ENCODE measurements at regions not wholly inside any gene's neighbourhood (a gene's known extent, or its start where the extent isn't known, plus 50 kb on each side); places are given as distances from the start of the nearest gene placed in this dataset.

GRCh38 chr11:119521551-119521950, 98.6 kb upstream of the THY1 start:
- DNase-seq (ENCODE audit: low read depth, low spot score) = no peak

GRCh38 chr11:119520966-119521365, 98.0 kb upstream of the THY1 start:
- no peak for DNase-seq (ENCODE audit: low read depth, low spot score)

- DNase-seq (ENCODE audit: low read depth, low spot score) = no peak
These were observed 97.4 kb upstream of the THY1 start for GRCh38 chr11:119520400-119520799.

- DNase-seq (ENCODE audit: low read depth, low spot score) = no peak
These were observed 96.8 kb upstream of the THY1 start for GRCh38 chr11:119519796-119520195.

- peak; percentile 82 for DNase-seq (ENCODE audit: low read depth, low spot score)
These were observed 96.1 kb upstream of the THY1 start for GRCh38 chr11:119518746-119519730.

- DNase-seq (ENCODE audit: low read depth, low spot score) = peak; percentile 57
These were observed 92.9 kb upstream of the THY1 start for GRCh38 chr11:119515771-119516400.

- no peak for DNase-seq (ENCODE audit: low read depth, low spot score)
These were observed 90.8 kb upstream of the THY1 start for GRCh38 chr11:119513806-119514170.

GRCh38 chr11:119513131-119513805, 90.3 kb upstream of the THY1 start:
- DNase-seq (ENCODE audit: low read depth, low spot score) = no peak

GRCh38 chr11:119512369-119512768, 89.4 kb upstream of the THY1 start:
- DNase-seq (ENCODE audit: low read depth, low spot score) = no peak

GRCh38 chr11:119511614-119512306, 88.8 kb upstream of the THY1 start:
- no peak for DNase-seq (ENCODE audit: low read depth, low spot score)

GRCh38 chr11:119509969-119510401, 87.0 kb upstream of the THY1 start:
- peak; percentile 83 for DNase-seq (ENCODE audit: low read depth, low spot score)

GRCh38 chr11:119509282-119509841, 86.4 kb upstream of the THY1 start:
- DNase-seq (ENCODE audit: low read depth, low spot score) = no peak

GRCh38 chr11:119506436-119506835, 83.5 kb upstream of the THY1 start:
- DNase-seq (ENCODE audit: low read depth, low spot score) = no peak

- DNase-seq (ENCODE audit: low read depth, low spot score) = no peak
These were observed 82.9 kb upstream of the THY1 start for GRCh38 chr11:119505861-119506260.

GRCh38 chr11:119505071-119505470, 82.1 kb upstream of the THY1 start:
- DNase-seq (ENCODE audit: low read depth, low spot score) = no peak

GRCh38 chr11:119504371-119504770, 81.4 kb upstream of the THY1 start:
- no peak for DNase-seq (ENCODE audit: low read depth, low spot score)

- no peak for DNase-seq (ENCODE audit: low read depth, low spot score)
These were observed 78.9 kb upstream of the THY1 start for GRCh38 chr11:119501777-119502405.

GRCh38 chr11:119497717-119498116, 74.7 kb upstream of the THY1 start:
- no peak for DNase-seq (ENCODE audit: low read depth, low spot score)

GRCh38 chr11:119496997-119497396, 74.0 kb upstream of the THY1 start:
- no peak for DNase-seq (ENCODE audit: low read depth, low spot score)

- DNase-seq (ENCODE audit: low read depth, low spot score) = no peak
These were observed 73.5 kb upstream of the THY1 start for GRCh38 chr11:119496469-119496868.

- DNase-seq (ENCODE audit: low read depth, low spot score) = peak; percentile 69
These were observed 70.7 kb upstream of the THY1 start for GRCh38 chr11:119493712-119494111.

All from astrocyte of the hippocampus (primary cell).